ENCODE measurements at regions not wholly inside any gene's neighbourhood (a gene's known extent, or its start where the extent isn't known, plus 50 kb on each side); places are given as distances from the start of the nearest gene placed in this dataset.

DNA sequence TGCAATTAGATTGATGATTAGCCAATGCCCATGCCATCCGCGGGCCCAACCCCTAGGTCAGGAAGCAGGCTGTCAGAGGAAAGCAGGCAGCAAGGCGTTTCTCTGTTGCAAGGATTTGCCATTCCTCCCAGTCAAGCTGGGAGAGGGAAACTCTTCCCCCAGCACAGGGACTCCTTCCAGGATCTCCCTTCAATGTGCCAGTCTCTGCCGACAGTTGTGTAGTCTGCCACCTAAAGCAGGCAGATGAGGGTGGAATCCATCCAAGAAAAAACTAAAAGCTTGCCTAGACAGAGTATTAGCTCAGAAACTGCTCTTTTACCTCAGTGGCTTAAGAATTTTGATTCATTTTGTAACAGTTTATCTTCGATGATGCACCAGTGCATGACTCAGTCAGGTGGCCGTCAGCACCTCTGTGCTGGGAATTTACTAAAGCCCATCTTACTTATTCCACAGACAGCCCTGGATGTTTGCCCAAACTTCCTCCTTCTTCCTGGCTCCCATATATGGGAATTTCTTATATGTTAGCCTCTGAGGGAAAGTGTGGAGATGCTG lies 501.5 kb upstream of the THBS1 start:
- TF ChIP-seq, protein P1, sequence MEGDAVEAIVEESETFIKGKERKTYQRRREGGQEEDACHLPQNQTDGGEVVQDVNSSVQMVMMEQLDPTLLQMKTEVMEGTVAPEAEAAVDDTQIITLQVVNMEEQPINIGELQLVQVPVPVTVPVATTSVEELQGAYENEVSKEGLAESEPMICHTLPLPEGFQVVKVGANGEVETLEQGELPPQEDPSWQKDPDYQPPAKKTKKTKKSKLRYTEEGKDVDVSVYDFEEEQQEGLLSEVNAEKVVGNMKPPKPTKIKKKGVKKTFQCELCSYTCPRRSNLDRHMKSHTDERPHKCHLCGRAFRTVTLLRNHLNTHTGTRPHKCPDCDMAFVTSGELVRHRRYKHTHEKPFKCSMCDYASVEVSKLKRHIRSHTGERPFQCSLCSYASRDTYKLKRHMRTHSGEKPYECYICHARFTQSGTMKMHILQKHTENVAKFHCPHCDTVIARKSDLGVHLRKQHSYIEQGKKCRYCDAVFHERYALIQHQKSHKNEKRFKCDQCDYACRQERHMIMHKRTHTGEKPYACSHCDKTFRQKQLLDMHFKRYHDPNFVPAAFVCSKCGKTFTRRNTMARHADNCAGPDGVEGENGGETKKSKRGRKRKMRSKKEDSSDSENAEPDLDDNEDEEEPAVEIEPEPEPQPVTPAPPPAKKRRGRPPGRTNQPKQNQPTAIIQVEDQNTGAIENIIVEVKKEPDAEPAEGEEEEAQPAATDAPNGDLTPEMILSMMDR (IDR thresholded peaks at IDR 0.05): no peak
- TF ChIP-seq POLR2A (IDR thresholded peaks at IDR 0.05) (no peak), POLR2AphosphoS5 (IDR thresholded peaks at IDR 0.05) (no peak)

Measured in transverse colon (tissue), 4 donors.